Erythroblast (primary cell): ENCODE measurements at regions not wholly inside any gene's neighbourhood (a gene's known extent, or its start where the extent isn't known, plus 50 kb on each side); places are given as distances from the start of the nearest gene placed in this dataset.

Experiments
- GATA1 ChIP-seq: IDR thresholded peaks from 2 replicates; pipeline ENCODE4 v1.6.1; 2011; ENCODE audit warnings: low read depth, mild to moderate bottlenecking, control low read depth, low read length, moderate library complexity
- POLR2A ChIP-seq: IDR thresholded peaks from 2 replicates; pipeline ENCODE4 v1.6.1; 2011; ENCODE audit warnings: mild to moderate bottlenecking, low read length

DNA sequence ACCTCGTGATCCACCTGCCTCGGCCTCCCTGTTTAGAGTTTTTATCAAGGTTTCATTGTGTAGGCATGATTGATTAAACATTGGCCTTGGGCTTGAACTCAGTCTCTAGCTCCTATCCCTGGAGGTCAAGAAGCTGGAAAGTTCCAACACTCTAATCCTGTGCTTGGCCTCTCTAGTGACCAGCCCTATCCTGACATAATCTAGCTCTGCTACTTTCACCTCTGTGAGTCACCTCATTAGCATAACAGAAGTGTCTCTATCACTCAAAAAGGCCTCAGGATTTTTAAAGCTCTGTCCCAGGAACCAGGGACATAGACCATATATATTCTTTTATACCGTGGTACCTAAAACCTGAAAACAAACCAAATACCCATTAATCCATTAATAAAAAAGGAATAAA, 377.5 kb downstream of the CENPC start:
- TF ChIP-seq POLR2A = no peak
- no peak for TF ChIP-seq GATA1
